ES-I3 (cell line): ENCODE measurements at regions not wholly inside any gene's neighbourhood (a gene's known extent, or its start where the extent isn't known, plus 50 kb on each side); places are given as distances from the start of the nearest gene placed in this dataset.

Experiments
- H3K36me3 ChIP-seq: 2 replicates; pipeline ENCODE4 v1.6.1; 2013; ENCODE audit warnings: mild to moderate bottlenecking, low read length, control low read depth, moderate library complexity; ENCODE audit not compliant: insufficient read depth
- H3K4me1 ChIP-seq: 2 replicates; pipeline ENCODE4 v1.6.1; 2013; ENCODE audit warnings: mild to moderate bottlenecking, control low read depth, low read length; ENCODE audit not compliant: insufficient read depth
- H3K9ac ChIP-seq: 2 replicates; pipeline ENCODE4 v1.6.1; 2013; ENCODE audit warnings: low read depth, mild to moderate bottlenecking, low read length, moderate library complexity
- H3K9me3 ChIP-seq: 2 replicates; pipeline ENCODE4 v1.6.1; 2013; ENCODE audit warnings: mild to moderate bottlenecking, low read length, moderate library complexity; ENCODE audit not compliant: control insufficient read depth, insufficient read depth

DNA sequence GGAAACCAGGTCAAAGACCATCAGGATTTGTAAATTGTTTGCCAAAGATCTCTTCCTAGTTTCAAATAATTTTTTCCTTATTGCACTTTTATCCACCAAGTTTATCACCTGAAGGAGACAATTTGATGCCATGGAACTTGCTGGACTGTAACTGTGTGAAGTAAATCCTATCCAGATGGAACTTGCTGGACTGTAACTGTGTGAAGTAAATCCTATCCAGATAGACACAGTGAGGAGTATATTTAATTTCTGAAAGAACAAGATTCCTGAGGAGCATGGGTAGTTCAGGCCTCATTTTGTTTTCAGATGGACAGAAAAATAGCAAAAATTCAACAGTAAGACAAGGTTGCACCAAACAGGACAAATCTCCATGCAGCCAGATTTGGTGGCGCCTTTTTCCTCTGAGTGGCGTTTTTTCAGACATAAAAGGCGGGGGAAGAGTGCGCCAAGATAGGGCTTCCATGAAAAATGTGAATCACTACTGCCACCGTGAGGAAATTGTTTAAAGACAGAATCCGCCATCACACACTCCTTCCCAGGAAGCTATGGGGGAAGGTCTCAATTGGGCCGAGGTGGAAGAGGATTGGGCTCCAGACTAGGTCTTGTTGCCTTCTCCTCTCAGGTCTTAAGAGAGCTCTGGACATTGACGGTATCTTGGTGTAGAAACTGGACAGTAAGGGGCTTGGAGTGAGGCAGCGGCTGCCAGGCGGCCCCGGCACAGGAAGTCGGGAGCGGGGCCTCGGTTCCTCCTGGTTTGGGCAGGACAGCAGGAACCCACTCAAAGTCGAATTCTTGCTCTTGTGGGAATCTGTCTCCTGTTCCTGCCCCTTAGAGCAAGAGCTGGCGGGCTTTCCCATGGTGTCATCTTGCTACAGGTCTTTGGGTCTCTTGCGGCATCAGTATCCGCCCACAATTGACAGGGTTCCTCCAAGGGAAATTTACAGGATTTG is 234.7 kb downstream of the OR13H1 start:
- H3K9ac ChIP-seq, result no peak overlapping the region
- no peaks in the 10 kb centered on the region for H3K9me3 ChIP-seq
- peaks cover 47% of the 10 kb centered on the region for H3K36me3 ChIP-seq
- H3K4me1 ChIP-seq, result no peaks in the 10 kb centered on the region

DNA sequence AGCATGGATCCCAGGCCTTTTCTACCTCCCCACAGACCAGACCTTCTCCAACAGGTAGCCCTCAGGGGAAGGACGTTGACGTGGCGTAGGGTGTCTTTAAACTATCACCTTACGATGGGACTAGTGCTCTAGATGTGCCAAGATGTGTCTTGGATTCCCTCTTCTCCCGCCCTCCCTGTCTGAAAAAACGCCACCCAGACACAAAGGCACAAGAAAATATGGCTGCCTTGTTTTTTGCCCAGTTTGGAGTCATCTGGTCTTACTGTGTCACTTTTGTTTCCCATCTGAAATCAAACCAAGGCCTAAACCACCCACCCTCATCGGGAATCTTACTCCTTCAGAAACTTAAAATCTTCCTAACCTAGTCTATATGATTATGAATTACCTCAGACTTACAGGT is 235.4 kb downstream of the OR13H1 start:
- Histone ChIP-seq H3K36me3 (peaks cover 52% of the 10 kb centered on the region), H3K9me3 (no peaks in the 10 kb centered on the region), H3K9ac (no peak overlapping the region), H3K4me1 (no peaks in the 10 kb centered on the region)

DNA sequence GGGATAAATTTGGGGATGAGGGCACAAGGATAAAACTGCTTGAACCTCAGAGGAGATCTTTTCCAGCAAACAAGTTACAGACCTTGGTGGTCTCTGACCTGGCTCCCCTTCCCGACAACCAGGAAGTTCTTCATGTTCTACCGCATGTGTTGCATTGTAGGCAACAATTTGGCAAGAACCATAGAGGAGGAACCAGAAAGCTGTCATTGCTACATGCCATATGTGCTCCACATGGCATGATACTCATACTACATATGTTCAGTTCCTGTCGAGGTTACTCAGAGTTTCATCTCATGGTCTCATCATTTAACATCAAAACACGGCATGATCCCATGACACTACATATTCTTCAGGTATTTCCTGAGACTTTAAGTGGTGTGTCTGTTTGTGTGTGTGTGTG is 235.9 kb downstream of the OR13H1 start:
- Histone ChIP-seq H3K36me3 (peaks cover 49% of the 10 kb centered on the region), H3K9ac (no peak overlapping the region), H3K9me3 (no peaks in the 10 kb centered on the region), H3K4me1 (no peaks in the 10 kb centered on the region)

DNA sequence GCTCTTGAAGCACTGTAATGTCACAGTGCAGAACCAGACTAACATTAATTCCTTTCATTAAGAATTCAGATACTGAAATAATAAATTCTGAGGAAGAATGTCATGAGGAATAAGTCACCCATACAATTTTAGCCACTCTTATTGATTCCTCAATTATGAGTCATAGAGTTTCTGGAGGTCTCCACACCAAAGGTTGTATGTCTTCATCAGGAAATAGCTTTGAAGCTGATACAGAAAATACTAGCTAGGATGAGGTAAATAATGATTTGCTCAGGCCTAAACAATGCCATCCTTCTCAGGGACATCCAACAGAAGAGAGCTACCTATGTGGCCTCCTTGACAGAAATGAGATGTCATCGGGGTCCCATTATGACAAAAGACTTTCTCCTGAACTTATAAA is 238.8 kb downstream of the OR13H1 start:
- Histone ChIP-seq H3K4me1 (no peaks in the 10 kb centered on the region), H3K9ac (no peak overlapping the region), H3K36me3 (peaks cover 45% of the 10 kb centered on the region), H3K9me3 (no peaks in the 10 kb centered on the region)

DNA sequence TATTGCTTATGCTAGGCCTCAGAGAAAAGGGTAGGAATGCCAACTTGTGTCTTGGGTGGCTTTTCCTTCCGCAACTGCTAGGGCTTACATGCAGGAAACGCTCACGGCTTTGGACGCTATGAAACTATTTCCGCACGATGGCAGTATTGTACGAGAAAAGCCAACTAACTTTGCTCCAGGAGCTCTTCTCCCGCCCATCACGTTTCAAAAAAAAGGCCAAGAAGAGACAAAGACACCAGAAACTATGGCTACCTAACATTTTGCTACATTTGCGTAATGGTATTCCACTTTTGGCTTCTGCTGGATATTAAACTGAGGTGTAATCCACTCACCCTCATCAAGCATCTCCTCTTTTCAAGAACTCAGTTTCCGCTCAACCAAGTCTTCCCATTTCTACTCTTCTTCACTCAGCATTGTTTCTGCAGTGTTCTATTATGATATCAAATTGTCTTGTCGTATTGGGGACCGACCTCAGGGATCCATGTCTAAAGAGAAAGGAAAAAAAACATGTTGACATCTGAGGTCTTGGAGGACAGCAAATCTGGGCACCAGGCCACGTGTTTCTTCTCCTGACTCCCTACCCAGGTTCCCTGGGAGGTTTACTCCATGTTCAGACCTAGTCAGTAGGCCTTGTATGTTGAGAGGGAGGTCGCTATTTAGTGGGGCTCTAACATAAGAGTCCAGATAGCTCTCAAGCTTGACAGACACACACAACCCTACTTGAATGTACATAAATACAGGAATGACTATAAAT is 239.4 kb upstream of the STK26 start:
- Histone ChIP-seq H3K4me1 (no peaks in the 10 kb centered on the region), H3K9ac (no peak overlapping the region), H3K9me3 (no peaks in the 10 kb centered on the region), H3K36me3 (peaks cover 40% of the 10 kb centered on the region)

DNA sequence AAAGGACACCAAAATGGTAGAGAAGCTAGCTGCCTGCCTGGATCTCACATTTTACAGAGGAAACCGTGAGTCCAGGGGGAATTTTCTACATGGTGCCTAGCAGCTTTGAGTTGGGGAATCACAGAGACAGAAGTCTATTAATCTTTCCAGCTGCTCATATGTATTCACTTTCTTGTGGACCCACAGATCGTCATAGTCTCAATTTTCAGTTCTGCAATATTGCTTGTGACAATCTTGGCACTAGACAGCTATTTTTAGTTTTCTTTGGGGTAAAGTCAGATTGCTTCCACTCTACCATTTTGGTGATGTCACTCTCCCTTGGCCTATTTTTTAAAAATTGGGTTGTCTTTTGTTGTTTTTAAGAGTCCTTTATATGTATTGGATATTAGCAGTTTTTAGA is 233.4 kb upstream of the STK26 start:
- no peaks in the 10 kb centered on the region for H3K4me1 ChIP-seq
- peaks cover 35% of the 10 kb centered on the region for H3K36me3 ChIP-seq
- no peaks in the 10 kb centered on the region; the same call in 1 of the 2 replicates for H3K9me3 ChIP-seq

DNA sequence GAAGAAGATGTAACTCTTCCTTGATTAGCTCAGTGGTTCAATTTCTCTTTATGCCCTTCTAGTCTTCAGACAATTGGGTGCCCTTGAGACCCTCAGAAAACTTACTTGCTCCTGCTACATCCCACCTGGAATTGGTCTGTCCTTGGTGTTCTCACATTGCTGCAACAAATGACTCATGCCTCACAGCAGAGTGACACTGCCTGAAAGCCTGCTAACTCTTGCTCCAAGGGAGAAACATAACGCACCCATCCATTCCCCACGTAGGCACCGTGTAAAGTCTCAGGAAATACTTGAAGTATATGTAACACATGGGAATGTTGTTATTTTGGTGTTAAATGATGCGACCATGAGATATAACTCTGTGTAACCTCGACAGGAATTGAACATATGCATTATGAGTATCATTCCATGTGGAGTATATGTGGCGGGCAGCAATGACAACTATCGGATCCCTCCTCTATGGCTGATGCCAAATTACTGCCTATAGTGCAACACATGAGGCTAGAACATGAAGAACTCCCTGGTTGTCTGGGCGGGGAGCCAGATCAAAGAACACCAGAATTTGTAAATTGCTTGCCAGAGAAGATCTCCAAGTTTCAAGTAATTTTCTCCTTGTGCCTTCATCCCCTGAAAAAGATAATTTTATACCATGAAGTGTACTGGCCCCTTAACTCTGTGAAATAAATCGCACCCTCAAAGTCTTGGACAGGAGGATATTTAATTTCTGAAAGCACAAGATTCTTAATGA is 231.3 kb upstream of the STK26 start:
- no peak overlapping the region for H3K9ac ChIP-seq
- H3K9me3 ChIP-seq, result no peaks in the 10 kb centered on the region; the same call in 1 of the 2 replicates
- no peaks in the 10 kb centered on the region for H3K4me1 ChIP-seq
- peaks cover 35% of the 10 kb centered on the region for H3K36me3 ChIP-seq

More for the DNA sequence above, 233.4 kb upstream of the STK26 start:
- H3K9ac ChIP-seq, result no peak overlapping the region

DNA sequence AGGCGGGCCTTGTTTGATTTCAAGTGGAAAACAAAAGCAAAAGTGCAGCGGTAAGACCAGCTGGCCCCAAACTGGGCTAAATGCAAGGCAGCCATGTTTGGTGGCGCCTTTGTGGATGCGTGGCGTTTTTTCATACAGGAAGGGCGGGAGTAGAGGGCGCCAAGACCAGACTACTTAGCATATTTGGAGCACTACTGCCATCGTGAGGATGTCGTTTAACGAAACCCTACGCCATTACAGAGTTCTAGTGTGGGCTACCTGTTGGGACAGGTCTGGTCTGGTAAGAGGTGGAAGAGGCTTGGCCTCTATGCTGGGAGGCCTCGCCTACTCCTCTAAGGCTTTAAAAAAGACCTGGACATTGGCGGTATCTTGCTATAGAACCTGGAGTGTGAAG is 230.7 kb upstream of the STK26 start:
- Histone ChIP-seq H3K9me3 (no peaks in the 10 kb centered on the region; the same call in 1 of the 2 replicates), H3K4me1 (no peaks in the 10 kb centered on the region), H3K9ac (no peak overlapping the region), H3K36me3 (peaks cover 35% of the 10 kb centered on the region)

DNA sequence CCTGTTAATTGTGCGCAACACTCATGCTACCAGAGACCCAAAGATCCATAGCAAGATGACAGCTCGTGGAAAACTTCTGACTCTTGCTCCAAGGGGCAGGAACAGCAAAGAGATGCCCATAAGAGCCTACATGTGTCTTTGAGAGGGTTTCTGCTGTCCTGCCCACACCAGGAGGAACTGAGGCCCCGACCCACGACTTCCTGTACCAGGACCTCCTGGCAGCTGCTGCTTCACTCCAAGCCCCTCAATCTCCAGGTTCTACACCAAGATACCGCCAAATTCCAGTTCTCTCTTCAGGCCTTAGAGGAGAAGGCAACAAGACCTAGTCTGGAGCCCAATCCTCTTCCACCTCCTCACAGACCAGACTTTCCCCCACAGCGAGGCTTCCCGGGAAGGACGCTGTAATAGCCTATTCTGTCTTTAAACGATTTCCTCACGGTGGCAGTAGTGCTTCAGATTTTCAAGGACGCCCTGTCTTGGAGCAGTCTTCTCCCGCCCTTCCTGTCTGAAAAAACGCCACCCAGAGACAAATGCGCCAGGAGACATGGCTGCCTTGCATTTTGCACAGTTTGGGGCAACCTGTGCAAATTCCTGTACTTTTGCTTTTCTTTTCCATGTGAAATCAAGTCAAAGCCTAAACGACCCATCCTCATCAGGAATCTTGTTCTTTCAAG is 230.2 kb upstream of the STK26 start:
- no peaks in the 10 kb centered on the region; the same call in 1 of the 2 replicates for H3K9me3 ChIP-seq
- H3K4me1 ChIP-seq, result no peaks in the 10 kb centered on the region
- H3K9ac ChIP-seq, result no peak overlapping the region
- peaks cover 35% of the 10 kb centered on the region for H3K36me3 ChIP-seq

DNA sequence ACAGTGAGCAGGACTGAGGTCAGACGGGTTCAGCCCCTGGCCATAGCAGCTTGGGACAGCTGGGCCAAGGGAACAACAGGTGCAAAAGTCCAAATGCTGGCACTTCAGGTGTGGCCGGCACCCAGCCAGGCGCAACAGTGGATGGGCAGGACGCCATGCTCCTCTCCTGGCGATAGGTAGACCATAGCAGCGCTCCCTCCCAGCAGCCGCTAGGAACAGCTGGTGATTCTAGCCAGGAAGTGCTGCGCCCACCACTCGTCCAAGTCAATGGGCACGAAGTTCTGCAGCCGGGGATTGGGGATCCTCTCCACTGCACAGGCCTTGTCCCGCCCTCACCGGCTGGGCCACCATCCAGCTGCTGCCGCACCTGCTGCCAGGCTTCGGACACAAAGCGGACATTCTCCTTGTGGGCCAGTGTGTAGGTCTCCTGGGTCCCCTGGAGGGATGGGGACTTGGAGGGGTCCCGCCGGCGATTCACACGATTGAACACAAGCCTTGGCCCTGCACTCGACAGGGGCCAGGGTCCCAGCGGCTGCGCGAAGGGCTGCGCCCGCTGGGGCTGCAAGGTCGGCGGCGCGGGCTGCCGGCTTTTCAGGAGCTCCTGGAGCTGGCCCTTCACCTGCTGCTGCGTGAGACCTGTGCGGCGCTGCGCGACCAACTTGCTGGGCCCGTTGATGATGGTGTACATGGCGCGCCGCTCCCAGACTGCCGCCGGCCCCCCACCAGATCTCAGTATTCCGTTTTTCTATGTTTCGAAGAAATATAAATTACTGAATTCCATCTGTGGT is 227.5 kb upstream of the STK26 start:
- no peaks in the 10 kb centered on the region; the same call in 1 of the 2 replicates for H3K9me3 ChIP-seq

DNA sequence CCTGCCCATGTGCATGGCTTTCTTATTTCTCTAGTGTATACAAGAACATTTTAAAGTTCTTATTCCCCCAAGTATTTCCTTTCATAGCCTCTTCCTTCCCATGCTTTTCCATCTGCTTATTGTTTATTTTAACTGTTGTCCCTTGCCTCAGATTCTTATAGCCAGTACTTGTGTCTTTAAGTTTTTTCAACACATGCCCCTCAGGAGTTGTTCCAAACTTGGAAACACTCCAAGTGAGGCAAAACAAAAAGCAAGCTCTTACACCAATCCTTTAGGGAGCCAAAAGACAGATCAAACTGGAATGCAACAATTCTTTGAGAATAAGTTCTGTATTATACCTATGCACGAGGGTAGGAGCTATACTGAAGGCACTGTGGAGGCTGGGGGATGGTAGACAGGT is 222.0 kb upstream of the STK26 start:
- Histone ChIP-seq H3K4me1 (peaks cover 4% of the 10 kb centered on the region; the same call in 1 of the 2 replicates), H3K9ac (no peak overlapping the region), H3K9me3 (peaks cover 3% of the 10 kb centered on the region; the same call in 1 of the 2 replicates), H3K36me3 (peaks cover 8% of the 10 kb centered on the region)

More for the DNA sequence above, 227.5 kb upstream of the STK26 start:
- Histone ChIP-seq H3K36me3 (peaks cover 30% of the 10 kb centered on the region), H3K4me1 (no peaks in the 10 kb centered on the region), H3K9ac (no peak overlapping the region)

DNA sequence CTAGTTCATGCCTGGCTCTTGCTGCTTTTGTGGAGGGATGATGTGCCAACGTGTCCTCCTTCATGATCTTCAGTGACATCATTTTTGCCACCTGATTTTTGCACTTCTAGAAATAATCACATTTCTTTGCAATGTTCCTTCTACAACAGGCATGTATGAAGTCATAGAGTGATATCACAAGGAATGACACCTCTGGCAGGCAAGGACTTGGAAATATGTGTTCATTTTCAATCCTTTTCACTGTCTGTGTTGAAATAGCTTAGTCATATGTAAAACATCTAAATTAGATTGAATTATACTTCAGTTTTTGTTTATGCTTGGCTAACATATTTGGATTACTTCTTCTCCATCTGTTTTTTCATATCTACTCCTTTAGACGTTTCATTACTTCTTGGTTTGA is 221.2 kb upstream of the STK26 start:
- Histone ChIP-seq H3K4me1 (peaks cover 4% of the 10 kb centered on the region; the same call in 1 of the 2 replicates), H3K9me3 (peaks cover 3% of the 10 kb centered on the region; the same call in 1 of the 2 replicates), H3K36me3 (peaks cover 10% of the 10 kb centered on the region), H3K9ac (no peak overlapping the region)
